Embryonic facial prominence (tissue), 1 donor: ENCODE measurements at regions not wholly inside any gene's neighbourhood (a gene's known extent, or its start where the extent isn't known, plus 50 kb on each side); places are given as distances from the start of the nearest gene placed in this dataset.

Source experiments
- DNase-seq: peaks from one replicate; pipeline ENCODE4 v3.0.0-alpha.2; 2016; ENCODE audit errors: extremely low spot score

- DNase-seq: peak; percentile 46
These were observed 198.9 kb downstream of the NXNL2 start for GRCh38 chr9:88733651-88734421.

- no peak for DNase-seq
These were observed 199.5 kb downstream of the NXNL2 start for GRCh38 chr9:88734527-88734926.

GRCh38 chr9:88736136-88736637, 201.2 kb downstream of the NXNL2 start:
- DNase-seq: no peak

- no peak for DNase-seq
These were observed 202.1 kb downstream of the NXNL2 start for GRCh38 chr9:88737031-88737430.

- no peak for DNase-seq
These were observed 202.9 kb downstream of the NXNL2 start for GRCh38 chr9:88737876-88738275.

- DNase-seq: peak; percentile 79
These were observed 203.7 kb downstream of the NXNL2 start for GRCh38 chr9:88738709-88739108.

- no peak for DNase-seq
These were observed 204.4 kb downstream of the NXNL2 start for GRCh38 chr9:88739373-88739772.

GRCh38 chr9:88740844-88741243, 205.9 kb downstream of the NXNL2 start:
- DNase-seq: no peak

GRCh38 chr9:88741335-88741734, 206.4 kb downstream of the NXNL2 start:
- DNase-seq: no peak

- DNase-seq: no peak
These were observed 207.5 kb downstream of the NXNL2 start for GRCh38 chr9:88742483-88742882.

- no peak for DNase-seq
These were observed 207.9 kb downstream of the NXNL2 start for GRCh38 chr9:88742905-88743304.

- DNase-seq: peak; percentile 46
These were observed 210.5 kb downstream of the NXNL2 start for GRCh38 chr9:88745276-88746001.

GRCh38 chr9:88746029-88746742, 211.2 kb downstream of the NXNL2 start:
- DNase-seq: no peak

GRCh38 chr9:88746743-88747398, 211.9 kb downstream of the NXNL2 start:
- no peak for DNase-seq

GRCh38 chr9:88747768-88748167, 212.8 kb downstream of the NXNL2 start:
- DNase-seq: no peak

- DNase-seq: no peak
These were observed 213.7 kb downstream of the NXNL2 start for GRCh38 chr9:88748566-88749261.

GRCh38 chr9:88749420-88749819, 214.4 kb downstream of the NXNL2 start:
- no peak for DNase-seq

GRCh38 chr9:88750832-88751360, 215.9 kb downstream of the NXNL2 start:
- DNase-seq: no peak

- no peak for DNase-seq
These were observed 216.8 kb downstream of the NXNL2 start for GRCh38 chr9:88751781-88752180.

- no peak for DNase-seq
These were observed 218.9 kb downstream of the NXNL2 start for GRCh38 chr9:88753691-88754367.
